Non-pigmented ciliary epithelial cell (primary cell): ENCODE measurements at regions not wholly inside any gene's neighbourhood (a gene's known extent, or its start where the extent isn't known, plus 50 kb on each side); places are given as distances from the start of the nearest gene placed in this dataset.
"Not testable (repeated sequence)": the region's sequence is repeated elsewhere in the genome, so short reads cannot be mapped to it uniquely, and the experiment has no call there.

Experiments used
- DNase-seq: peaks from one replicate; pipeline ENCODE4 v3.0.0-alpha.2; 2010; ENCODE audit warnings: low read depth

DNA sequence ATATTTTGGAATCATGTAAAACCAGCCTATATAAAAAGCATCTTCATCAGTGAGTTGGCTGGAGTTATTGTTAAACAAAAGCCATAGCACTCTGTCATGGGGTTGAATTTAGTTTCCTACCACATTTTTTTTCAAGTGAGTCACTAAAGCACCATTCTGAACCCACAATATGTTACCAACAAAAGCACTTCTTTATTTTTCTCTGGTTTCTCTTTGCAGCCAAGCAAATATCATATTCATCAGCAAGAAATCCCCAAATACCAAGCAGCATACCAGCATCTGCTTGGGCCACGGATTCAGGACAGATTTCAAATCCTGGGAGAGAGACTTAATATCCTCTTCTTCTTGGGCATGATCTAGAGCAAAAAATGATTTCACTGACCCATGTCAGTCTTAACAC, 441.4 kb downstream of the BCKDHB start:
- peak; percentile 83 for DNase-seq

DNA sequence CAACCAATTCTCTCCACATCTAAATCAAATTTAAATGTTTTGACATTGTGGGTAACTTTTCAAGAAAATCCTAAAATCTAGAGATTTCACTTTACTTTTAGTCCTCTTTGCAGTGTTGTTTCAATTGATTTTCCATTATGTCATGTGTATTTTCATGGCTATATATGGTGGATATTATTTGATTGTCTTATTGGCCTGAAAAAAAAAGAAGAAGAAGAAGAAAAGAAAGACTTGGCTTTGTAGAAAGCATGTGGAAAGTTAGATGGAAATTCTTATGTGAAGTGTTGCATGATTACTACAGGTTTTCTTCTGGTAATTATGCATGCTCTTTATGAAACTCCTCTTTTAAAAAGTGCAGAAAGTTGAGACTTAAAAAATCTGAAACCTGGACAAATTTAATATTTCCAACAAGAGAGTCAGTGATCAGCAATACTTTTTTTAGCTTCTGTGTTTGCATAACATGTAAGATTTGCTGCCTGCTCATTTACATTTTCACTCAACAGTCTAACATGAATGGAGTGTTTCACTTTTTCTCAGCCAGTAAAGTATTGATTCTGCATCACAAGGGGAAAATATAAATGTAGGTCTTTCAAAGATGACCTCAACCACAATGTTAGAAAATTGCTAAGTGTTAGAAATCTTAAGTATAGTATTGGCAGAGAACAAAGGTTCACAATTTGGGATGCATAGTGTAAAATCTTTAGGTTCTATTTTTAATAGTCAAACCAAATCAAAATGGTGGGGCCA, 438.7 kb downstream of the BCKDHB start:
- no peak for DNase-seq

DNA sequence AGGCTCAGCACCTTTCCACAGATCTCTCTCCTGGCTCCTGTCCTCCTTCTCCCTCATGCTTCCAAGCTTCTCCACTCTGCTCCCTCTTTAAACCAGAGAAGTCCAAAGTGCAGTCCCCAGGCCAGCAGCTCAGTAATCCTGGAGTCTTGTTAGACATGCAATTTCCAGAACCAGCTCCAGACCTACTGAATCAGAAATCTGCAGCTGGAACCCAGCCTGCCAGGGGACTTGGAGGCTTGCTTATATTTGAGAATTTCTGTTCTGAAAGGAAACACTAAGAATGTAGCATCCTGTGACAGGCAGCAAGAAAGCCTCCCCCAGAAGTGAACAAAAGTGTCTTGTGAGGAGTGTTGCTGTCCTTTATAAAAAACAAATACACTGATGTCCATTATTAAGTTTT, 438.1 kb downstream of the BCKDHB start:
- DNase-seq = no peak

DNA sequence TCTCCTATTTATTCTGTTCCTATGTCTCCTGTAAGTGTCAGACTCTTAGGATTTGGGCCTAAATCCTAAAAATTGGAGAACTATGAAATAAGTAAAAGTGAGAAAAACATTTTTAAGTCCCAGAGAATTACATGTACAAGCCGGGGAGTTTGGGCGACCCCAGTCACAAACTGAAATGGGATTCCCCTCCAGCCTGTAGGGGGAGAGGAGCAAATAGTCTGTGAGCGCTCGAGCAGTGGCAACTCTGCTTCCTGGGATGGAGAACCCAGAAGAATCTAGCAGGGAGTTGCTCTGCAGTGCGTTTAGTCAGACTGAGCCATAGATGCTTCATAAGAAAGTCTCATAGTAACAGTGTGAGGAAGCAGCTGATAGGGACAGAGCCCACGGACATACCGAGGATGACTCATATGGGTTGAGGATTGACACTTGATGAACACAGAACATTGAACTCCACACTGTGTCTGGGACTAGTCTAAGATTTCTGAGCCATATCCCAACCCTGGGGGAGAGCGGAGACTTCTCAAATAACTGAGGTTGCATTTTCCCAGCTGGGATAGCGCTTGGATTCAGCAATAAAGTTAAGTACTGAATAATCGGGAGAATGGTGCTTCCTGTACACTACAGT, 437.2 kb downstream of the BCKDHB start:
- peak; percentile 89 for DNase-seq

DNA sequence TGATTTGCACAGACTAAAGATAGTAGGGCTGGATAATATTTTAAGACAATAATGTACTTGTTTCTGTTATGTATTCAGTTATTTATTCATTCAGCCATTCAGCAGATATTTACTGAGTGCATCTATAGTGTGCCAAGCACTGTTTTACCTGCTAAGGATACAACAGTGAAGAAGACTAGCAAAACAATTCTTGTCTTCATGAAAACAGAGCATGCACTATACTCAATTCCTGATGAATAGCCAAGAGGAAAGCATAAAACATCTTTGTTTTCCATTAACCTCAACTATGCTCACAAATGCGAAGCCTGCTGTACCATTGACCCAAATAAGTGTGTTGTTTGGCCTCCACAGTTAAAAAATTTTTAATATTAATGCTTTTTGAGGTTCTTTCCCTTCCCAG, 436.7 kb downstream of the BCKDHB start:
- no peak for DNase-seq

DNA sequence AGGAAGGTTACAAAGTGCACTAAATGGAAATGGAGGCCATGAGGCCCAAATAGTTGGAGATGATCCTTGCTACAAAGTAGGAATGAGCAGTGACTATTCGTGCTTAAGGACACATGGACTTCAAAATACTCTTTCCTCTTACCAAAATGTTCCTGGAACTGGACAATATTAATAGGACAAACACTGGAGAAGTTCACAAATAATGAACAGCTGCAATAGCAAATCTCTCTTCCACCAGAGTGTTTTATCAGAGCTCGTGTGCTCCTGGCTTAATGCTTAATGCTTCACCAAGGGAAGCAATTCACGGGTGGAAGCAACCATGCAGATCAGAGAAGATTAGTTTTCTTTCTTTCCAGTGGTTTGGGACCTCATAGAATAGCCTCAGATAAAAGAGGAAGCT, 435.4 kb downstream of the BCKDHB start:
- DNase-seq = no peak

DNA sequence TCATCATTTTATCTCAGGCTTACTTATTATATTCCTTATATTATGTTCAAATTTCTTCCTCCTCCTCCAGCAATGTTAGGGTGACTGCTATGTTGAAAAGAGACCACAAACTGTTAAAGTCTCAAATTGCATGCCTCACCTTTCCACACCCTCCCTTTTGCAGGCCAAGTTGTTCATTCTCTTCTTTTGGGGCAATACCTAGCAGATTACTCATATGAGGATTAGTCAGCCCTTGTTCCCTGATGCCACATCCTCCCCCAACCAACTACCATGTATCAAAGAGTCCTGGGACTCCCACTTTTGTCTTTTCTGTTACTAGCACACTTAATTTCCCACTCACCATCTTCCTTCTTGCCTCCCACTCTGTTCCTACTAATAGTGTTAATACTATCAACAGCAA, 434.7 kb downstream of the BCKDHB start:
- peak; percentile 73 for DNase-seq

DNA sequence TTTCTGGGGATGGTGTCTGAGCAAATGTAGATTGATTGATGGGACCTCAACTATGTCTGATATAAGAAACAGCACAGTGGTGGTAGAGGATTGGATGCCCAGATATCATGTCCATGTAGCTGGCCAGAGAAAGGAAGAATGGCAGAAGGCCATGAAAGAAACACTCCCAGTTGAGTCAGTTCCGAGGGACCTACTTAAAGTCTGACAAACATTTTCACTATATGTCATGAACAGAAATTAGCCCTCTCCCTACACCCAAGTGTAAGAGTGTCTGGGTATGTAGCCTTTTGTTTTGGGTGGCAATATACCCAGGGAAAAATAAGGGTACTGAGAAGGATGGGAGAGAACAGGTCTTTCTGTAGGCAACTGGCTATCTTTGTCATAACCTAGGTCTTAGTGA, 434.2 kb downstream of the BCKDHB start:
- DNase-seq = no peak

DNA sequence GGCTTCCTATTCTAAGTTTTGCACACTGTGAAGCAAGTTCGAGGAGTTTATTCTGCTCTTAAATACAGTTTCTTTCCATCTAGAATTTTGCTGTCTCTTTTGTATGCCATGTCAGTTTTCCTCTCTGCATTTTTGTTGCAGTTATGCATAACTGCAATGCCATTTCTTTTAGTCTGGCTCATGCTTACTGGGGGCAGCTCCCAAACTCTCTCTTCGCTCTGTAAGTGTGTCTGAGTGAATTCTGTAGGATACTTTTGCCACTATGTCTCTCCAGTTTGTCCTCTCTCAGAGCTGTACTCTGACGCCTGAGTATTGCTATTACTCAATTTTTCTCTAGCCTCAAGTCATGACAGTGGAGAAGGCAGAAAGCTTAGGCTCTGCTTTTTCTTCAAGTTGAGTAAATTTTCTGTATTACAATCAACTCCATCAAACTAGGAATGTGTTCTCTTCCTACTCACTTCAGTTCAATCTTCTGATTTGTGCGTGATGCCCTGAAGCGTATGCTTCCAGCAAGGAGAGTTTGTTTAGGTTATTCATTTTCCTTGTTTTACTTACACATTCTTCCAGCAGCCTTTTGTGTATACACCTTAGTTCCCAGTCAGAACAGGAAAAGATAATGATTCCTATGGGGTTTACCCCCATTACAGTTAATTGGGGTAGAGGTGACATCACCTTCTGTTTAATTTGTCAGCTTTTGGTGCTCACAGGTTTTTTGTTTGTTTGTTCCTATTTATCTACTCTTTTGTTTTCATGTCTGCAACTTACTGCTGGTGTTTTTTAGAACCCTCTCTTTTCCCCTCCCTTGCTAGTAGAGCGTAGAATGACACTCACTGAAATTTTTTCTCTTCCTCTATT, 430.9 kb downstream of the BCKDHB start:
- DNase-seq = no peak

DNA sequence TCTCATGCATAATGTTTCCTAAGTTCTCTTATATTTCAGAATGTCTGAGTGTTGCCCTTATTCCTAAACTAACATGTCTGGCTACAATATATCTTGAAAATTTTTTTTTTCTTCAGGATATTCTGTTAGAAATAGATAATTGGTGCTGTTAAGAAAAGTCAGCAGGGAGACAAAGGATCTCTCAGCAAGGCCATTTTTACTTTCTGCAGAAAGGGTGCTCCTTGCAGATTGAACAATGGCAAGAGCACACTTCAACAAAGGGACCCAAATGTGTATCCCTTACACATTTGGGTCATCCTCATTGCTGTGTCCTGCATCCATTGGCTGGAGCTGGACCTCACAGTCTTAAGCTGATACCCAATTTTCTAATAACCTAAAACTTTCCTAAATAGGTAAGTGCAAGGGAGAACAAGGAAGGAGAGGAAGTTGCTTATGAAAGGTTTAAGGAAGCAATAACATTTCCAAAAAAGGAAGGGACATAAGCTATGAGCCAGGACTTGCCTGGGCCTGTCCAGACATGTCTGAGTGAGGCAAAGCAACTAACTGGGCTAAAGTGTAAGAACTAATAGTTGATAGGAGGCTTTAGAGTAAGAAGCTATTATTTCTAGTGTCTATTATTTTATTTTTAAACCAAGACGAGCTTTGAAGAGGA, 429.6 kb downstream of the BCKDHB start:
- no peak for DNase-seq

DNA sequence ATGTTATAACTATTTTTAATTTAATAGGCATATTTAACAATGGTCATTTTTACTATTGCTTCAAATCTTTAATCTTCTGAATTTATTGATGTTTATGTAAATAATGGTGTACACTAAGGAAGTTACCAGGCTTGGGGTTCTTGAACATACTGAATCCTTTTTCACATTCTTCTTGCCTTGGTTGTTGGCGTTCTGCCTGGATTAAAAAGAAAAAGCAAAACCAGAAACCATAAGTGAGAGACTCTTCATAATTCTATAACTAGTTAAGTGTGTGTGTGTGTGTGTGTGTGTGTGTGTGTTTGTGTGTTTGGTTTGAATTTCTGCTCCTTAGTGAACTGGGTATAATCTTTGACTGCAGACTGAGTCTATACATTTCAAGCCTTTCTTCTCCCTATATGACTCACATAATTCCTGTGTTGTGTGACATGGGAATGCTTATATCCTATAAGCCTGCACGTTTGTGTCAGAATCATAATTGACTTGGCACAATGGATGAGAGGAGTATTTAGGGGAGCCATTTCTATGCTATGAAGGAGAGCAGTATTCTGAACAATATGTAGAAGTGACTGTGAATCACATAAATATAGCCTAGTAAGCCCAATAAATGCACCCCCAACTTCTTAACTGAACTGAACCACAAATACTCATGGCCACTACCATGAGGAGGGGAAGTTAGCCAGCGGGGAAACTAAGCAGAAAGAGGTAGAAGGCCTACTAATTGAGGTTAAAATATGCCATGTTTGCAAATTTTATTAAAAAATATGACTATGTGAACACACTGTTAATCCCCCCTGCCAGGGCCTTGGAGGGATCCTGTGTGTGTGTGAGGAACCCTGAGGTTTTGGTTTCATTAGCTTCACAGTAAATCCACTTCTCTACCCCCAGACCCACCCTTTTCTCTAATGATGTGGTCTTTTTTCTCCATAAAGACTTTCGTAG, 425.5 kb downstream of the BCKDHB start:
- no peak for DNase-seq

DNA sequence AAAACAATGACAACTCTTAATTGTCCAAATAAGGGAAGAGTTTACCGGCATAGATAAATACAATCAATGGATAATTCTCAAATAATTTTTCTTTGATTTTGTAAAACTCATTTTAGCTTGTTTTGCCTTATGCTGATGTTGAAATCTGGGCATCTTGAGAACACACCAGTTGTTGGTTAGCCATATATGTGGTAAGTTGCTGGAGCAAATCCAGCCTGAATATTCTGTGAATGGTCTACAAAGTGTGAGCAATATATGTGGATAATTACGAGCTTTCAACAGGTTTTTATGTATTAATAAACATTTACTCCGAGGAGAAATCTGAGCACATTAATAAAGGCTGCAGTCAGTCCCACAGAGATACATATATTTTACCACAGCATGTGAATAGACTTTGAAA, 423.6 kb downstream of the BCKDHB start:
- no peak for DNase-seq

DNA sequence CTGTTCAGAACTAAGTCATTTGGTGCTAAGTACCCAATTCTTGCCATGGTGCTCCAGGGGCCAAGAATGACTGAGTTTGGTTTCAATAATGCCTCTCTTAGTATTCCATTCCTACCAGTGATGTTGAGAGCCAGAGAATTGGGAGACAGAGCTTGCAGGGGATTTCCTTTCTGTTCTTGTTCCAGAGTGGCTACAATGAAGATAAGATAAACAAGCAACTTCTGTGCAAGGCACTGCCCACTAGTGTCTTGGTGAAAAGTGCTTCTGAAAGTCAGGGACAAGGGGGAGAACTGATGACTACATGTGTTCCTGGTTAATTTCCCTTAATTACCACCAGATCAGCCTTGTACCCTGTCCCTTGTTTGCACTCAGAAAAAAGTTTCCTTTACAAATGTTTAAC, 421.6 kb downstream of the BCKDHB start:
- DNase-seq = no peak

DNA sequence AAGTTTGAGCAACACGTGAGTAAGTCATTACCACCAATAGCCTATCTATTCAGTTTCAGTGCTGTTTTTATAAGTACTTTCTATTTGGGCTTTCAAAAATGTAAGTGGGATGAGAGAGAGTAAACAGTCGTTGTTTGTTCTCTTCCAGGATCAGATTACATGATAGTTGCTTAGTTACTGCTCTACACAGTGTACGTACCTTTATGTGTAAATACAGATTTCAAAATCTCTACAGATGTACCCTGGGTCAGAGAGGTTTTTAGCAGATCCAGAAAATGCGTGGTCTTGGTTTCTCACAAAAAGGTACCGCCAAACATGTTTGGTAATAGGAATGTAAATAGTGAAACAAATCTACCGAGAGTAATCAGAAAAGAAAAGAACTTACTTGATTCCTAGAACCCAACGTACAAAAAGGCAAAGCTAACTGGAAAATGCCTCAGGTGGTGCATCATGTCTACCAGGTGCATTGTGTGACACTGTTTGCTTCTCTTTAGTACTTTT, 421.1 kb downstream of the BCKDHB start:
- DNase-seq = no peak

DNA sequence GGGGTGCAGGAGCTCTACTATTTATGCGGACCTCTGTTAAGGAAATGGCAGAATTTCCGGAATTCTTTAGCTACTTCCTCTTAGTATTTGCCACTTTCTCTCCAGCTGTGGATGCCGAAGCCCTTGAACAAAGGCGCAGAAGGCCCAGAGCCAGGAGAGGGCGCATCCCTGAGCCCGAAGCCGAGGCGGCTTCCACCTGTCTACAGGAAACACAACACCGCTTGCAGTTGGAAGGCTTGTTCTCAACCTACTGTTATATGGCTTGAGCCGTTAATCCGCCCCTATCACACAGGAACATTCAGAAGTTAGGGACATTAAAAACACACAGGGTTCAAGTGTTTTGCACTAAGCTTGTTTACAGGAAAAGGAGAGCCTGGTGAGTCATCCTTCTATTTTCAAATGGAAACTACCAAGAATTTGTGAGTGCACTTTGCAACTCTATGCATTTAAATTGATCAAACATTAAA, 417.1 kb downstream of the BCKDHB start:
- DNase-seq = no peak

DNA sequence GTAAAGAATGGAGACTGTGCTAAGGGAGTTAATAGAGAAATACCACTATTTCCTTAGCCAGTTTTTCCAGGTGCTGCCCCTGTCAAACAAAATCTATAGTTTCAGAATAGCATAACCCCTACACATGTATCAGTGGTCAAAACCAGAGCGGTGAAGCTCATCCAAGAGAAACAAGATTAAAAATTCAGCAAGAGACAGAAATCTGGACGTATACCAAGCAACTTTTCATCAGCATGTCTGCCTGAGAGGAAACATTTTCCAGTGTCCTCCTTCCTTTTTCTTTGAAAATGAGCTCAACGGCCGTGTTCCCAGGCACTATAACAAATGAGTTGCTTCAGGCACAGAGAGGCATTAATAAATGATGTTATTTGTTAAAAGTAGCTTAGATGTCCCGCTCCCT, 416.5 kb downstream of the BCKDHB start:
- DNase-seq = no peak

DNA sequence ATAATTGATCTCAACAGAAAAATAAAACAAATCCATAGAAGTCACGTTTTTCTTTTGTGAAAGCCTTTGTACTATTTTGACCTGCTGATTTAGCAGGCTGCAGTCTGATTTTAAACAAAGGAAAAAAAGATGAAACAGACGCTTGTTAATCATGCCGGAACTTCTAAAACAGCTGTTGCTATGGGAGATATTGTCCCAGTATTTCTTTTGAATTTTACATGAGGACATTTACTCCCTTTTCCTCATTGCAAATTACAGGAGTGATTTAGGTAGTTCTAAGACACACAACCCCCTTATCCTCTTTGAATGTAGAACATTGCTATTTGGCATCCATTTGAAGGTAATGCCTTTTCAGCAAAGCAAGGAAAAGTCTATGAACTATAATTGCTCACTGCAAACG, 416.1 kb downstream of the BCKDHB start:
- no peak for DNase-seq

DNA sequence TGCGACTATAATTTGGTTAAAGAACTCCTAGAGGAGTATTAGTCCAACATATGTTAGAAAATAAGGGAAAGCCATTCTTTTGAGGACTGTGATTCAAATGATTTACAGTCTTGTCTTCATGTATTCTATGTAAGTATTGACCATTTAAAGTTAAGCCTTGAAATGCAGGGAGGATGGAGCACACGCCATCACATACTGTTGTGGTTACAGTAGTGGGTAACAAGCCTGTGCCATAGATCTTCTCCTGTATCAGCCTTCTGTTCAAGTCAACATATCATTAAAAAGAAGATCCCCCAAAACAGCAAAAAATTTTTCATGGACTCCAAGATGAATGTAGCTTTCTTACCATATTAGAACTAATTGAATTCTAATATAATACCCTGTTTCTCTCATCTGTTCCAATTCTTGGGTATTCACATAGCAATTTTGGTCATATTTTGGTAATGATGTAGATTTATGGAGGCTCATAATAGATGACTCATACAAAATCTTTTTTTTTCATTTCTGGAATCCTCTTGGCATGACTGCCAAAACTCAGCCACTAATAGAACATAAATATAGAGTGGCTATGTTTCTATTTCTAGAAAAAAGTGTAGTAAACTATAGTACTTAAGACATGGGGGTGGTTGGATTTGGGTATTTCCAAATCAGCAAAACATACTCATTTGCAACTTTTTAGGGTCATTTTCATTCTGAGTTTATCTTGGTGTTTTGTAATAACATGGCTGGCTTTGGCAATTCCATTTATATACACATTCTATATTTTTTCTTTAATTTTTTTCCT, 413.5 kb downstream of the BCKDHB start:
- DNase-seq = no peak

DNA sequence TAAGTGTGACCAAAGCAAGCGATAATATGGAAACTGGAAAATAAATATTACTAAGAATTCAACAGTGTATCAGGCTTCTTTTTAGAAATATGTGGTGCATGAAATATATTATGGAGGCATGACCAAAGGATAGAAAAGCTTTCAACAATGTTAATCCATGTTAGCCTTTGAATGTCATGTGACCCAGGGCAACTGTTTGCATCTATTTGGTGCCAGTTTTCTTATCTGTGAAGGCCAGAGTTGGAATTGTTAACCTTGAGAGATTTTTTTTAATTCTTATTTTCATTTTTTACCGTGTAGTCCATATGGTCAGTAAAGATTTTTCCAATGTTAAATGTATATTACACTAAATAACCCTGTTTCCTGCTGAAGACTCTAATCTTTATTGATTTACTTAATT, 411.1 kb downstream of the BCKDHB start:
- DNase-seq = no peak

DNA sequence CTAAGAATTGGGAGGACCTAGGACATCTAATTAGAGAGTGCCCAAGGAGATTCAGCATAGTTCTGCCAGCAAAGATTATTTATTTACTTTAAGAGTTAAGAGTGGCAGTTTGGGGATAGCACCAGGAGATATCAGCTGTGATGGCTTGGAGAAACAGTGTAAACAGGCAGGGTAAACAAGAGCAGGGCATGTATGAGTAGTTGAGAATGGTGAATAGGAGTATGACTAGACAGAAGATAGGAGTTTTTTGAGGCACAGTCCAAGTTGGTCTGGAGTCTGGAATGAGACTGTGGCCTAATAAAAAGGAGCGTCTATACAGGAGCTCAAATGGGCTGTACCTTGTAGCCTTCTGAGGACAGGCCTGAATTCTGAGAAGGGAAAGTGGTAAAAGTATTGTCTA, 404.1 kb downstream of the BCKDHB start:
- DNase-seq = not testable (repeated sequence)
